Tibial nerve (tissue), 3 donors: ENCODE measurements at regions not wholly inside any gene's neighbourhood (a gene's known extent, or its start where the extent isn't known, plus 50 kb on each side); places are given as distances from the start of the nearest gene placed in this dataset.

Experiments
- EP300 ChIP-seq, 2 donors: sonication (generic); formaldehyde crosslinking; IDR thresholded peaks; one replicate each; pipeline ENCODE4 v1.6.1; 2017; ENCODE audit warnings: antibody characterized with exemption in 2 of 2, mild to moderate bottlenecking in 1 of 2
- POLR2A ChIP-seq, 2 donors: fragments of 450-650 bp; IDR thresholded peaks; one replicate each; pipeline ENCODE4 v1.6.1; 2017; ENCODE audit warnings: antibody characterized with exemption in 2 of 2, mild to moderate bottlenecking in 2 of 2, moderate library complexity in 2 of 2

- TF ChIP-seq EP300 (IDR thresholded peaks at IDR 0.05) = no peak
- no peak for TF ChIP-seq POLR2A (IDR thresholded peaks at IDR 0.05)
These were observed 53.5 kb upstream of the SMIM31 start for GRCh38 chr4:164700471-164700870.
